HepG2 (cell line): ENCODE measurements at regions not wholly inside any gene's neighbourhood (a gene's known extent, or its start where the extent isn't known, plus 50 kb on each side); places are given as distances from the start of the nearest gene placed in this dataset.
A peak's percentile ranks its signal among the peaks of the same experiment; 100 is the strongest.

Experiments
- BRD4 ChIP-seq: sonication (generic); formaldehyde crosslinking; IDR thresholded peaks from 2 replicates; pipeline ENCODE4 v1.4.0; 2020; ENCODE audit warnings: missing genetic modification reagents
- CHD2 ChIP-seq: IDR thresholded peaks from 2 replicates; pipeline ENCODE4 v1.6.1; 2011; ENCODE audit warnings: low read depth, low read length, improper control_type of control experiment
- HNF4A ChIP-seq: sonication (generic); formaldehyde crosslinking; IDR thresholded peaks from 2 replicates; pipeline ENCODE4 v1.4.0; 2020; ENCODE audit warnings: missing genetic modification reagents
- KLF16 ChIP-seq, 2 experiments: sonication (generic) in 1 of 2; formaldehyde crosslinking in 1 of 2; IDR thresholded peaks; 2 replicates each; pipeline versions ENCODE4 v1.6.1 to v1.8.0; 2016 to 2023; ENCODE audit warnings: missing genetic modification reagents in 2 of 2, missing compliant biosample characterization in 1 of 2
- MIXL1 ChIP-seq: IDR thresholded peaks from 2 replicates; pipeline ENCODE4 v1.6.1; 2016
- SAP130 ChIP-seq: IDR thresholded peaks from 2 replicates; pipeline ENCODE4 v1.6.1; 2016; ENCODE audit warnings: low read depth
- SMARCE1 ChIP-seq: fragments of 450-650 bp; IDR thresholded peaks from 2 replicates; pipeline ENCODE4 v1.6.1; 2017; ENCODE audit warnings: borderline replicate concordance
- SYNCRIP ChIP-seq: fragments of 200-400 bp; formaldehyde crosslinking; IDR thresholded peaks from 2 replicates; pipeline ENCODE4 v1.6.1; 2018; ENCODE audit warnings: mild to moderate bottlenecking, low read depth, low read length; ENCODE audit not compliant: insufficient read depth
- TAF15 ChIP-seq: fragments of 200-400 bp; formaldehyde crosslinking; IDR thresholded peaks from one replicate; pipeline ENCODE4 v1.6.1; 2018; ENCODE audit warnings: mild to moderate bottlenecking, low read depth, low read length; ENCODE audit not compliant: poor library complexity, severe bottlenecking
- TBL1XR1 ChIP-seq: fragments of 150-350 bp; IDR thresholded peaks from 2 replicates; pipeline ENCODE4 v1.6.1; 2014; ENCODE audit warnings: borderline replicate concordance, low read length; ENCODE audit not compliant: partially characterized antibody
- TGIF2 ChIP-seq: IDR thresholded peaks from 2 replicates; pipeline ENCODE4 v1.6.1; 2016; ENCODE audit warnings: control low read depth, missing compliant biosample characterization
- XRCC5 ChIP-seq: fragments of 200-400 bp; formaldehyde crosslinking; optimal IDR thresholded peaks from 2 replicates; pipeline ENCODE3; 2017; ENCODE audit warnings: mild to moderate bottlenecking, low read length
- ZNF274 ChIP-seq: sonication (generic); formaldehyde crosslinking; IDR thresholded peaks from 2 replicates; pipeline ENCODE4 v1.5.1; 2020; ENCODE audit warnings: mild to moderate bottlenecking, missing genetic modification reagents
- ZNF441 ChIP-seq: sonication (generic); formaldehyde crosslinking; IDR thresholded peaks from 2 replicates; pipeline ENCODE4 v1.7.0; 2021; ENCODE audit warnings: missing genetic modification reagents, borderline replicate concordance
- ZNF589 ChIP-seq: sonication (generic); formaldehyde crosslinking; conservative IDR thresholded peaks from 2 replicates; pipeline ENCODE4 v1.8.0; 2022; ENCODE audit warnings: mild to moderate bottlenecking, moderate library complexity, missing genetic modification reagents
- ZNF607 ChIP-seq: sonication (generic); formaldehyde crosslinking; IDR thresholded peaks from 2 replicates; pipeline ENCODE4 v1.5.1; 2020; ENCODE audit warnings: missing genetic modification reagents, mild to moderate bottlenecking, borderline replicate concordance
- ZSCAN22 ChIP-seq: sonication (generic); formaldehyde crosslinking; IDR thresholded peaks from 2 replicates; pipeline ENCODE4 v1.4.0; 2020; ENCODE audit warnings: mild to moderate bottlenecking, missing genetic modification reagents
- TF ChIP-seq, protein P1 (sequence below): sonication (generic); formaldehyde crosslinking; IDR thresholded peaks from 2 replicates; pipeline ENCODE4 v1.4.0; 2020; ENCODE audit warnings: missing genetic modification reagents, borderline replicate concordance
- TF ChIP-seq, protein P2 (sequence below): IDR thresholded peaks from 2 replicates; pipeline ENCODE4 v1.6.1; 2012; ENCODE audit warnings: inconsistent platforms
- TF ChIP-seq, protein P3 (sequence below): sonication (generic); formaldehyde crosslinking; IDR thresholded peaks from 2 replicates; pipeline ENCODE4 v1.4.0; 2020; ENCODE audit warnings: mild to moderate bottlenecking, missing genetic modification reagents

DNA sequence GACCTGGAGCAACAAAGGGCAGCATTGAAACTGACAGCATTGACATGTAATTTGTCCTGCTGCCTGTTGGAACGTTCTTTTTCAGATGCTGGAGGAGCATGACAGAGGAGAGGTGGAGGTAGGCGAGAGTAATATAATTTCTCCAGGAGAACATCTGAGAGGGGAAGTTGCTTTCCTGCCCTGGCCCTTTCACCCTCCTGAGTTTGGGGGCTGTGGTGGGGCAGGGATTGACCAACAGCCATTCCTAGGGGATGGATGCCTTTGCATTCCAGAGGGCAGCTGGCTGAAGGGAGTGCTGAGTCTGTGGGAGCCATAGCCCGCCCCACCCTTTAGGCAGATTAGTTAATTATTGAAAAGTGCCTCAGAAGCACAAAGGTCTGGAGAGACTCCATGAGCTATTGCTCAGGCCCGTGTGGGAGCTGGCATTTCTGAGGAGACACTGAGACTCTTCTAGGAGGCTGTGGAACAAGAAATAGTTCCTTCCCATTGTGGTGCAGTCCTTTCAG is 73.5 kb downstream of the ARF6 start (continued):
- TF ChIP-seq, protein P1, sequence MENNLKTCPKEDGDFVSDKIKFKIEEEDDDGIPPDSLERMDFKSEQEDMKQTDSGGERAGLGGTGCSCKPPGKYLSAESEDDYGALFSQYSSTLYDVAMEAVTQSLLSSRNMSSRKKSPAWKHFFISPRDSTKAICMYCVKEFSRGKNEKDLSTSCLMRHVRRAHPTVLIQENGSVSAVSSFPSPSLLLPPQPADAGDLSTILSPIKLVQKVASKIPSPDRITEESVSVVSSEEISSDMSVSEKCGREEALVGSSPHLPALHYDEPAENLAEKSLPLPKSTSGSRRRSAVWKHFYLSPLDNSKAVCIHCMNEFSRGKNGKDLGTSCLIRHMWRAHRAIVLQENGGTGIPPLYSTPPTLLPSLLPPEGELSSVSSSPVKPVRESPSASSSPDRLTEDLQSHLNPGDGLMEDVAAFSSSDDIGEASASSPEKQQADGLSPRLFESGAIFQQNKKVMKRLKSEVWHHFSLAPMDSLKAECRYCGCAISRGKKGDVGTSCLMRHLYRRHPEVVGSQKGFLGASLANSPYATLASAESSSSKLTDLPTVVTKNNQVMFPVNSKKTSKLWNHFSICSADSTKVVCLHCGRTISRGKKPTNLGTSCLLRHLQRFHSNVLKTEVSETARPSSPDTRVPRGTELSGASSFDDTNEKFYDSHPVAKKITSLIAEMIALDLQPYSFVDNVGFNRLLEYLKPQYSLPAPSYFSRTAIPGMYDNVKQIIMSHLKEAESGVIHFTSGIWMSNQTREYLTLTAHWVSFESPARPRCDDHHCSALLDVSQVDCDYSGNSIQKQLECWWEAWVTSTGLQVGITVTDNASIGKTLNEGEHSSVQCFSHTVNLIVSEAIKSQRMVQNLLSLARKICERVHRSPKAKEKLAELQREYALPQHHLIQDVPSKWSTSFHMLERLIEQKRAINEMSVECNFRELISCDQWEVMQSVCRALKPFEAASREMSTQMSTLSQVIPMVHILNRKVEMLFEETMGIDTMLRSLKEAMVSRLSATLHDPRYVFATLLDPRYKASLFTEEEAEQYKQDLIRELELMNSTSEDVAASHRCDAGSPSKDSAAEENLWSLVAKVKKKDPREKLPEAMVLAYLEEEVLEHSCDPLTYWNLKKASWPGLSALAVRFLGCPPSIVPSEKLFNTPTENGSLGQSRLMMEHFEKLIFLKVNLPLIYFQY (CRISPR knock-in tag) = no peak
- TF ChIP-seq KLF16 (CRISPR knock-in tag; IDR thresholded peaks at IDR 0.05) (peak in 1 of 2 experiments; percentile 65; a peak in 2 of 4 replicates), TGIF2 (no peak), ZNF441 (CRISPR knock-in tag) (no peak), SMARCE1 (no peak), SYNCRIP (no peak), SAP130 (CRISPR knock-in tag) (peak; percentile 57), CHD2 (no peak), ZNF274 (no peak), TAF15 (no peak), MIXL1 (CRISPR knock-in tag) (peak; percentile 75; the same call in 1 of the 2 replicates), HNF4A (CRISPR knock-in tag) (peak; percentile 58), ZNF607 (CRISPR knock-in tag) (no peak), ZNF589 (CRISPR knock-in tag) (no peak), XRCC5 (peak; percentile 56), BRD4 (CRISPR knock-in tag) (no peak), ZSCAN22 (CRISPR knock-in tag) (no peak), TBL1XR1 (no peak)
- TF ChIP-seq, protein P2, sequence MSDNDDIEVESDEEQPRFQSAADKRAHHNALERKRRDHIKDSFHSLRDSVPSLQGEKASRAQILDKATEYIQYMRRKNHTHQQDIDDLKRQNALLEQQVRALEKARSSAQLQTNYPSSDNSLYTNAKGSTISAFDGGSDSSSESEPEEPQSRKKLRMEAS = no peak
- TF ChIP-seq, protein P3, sequence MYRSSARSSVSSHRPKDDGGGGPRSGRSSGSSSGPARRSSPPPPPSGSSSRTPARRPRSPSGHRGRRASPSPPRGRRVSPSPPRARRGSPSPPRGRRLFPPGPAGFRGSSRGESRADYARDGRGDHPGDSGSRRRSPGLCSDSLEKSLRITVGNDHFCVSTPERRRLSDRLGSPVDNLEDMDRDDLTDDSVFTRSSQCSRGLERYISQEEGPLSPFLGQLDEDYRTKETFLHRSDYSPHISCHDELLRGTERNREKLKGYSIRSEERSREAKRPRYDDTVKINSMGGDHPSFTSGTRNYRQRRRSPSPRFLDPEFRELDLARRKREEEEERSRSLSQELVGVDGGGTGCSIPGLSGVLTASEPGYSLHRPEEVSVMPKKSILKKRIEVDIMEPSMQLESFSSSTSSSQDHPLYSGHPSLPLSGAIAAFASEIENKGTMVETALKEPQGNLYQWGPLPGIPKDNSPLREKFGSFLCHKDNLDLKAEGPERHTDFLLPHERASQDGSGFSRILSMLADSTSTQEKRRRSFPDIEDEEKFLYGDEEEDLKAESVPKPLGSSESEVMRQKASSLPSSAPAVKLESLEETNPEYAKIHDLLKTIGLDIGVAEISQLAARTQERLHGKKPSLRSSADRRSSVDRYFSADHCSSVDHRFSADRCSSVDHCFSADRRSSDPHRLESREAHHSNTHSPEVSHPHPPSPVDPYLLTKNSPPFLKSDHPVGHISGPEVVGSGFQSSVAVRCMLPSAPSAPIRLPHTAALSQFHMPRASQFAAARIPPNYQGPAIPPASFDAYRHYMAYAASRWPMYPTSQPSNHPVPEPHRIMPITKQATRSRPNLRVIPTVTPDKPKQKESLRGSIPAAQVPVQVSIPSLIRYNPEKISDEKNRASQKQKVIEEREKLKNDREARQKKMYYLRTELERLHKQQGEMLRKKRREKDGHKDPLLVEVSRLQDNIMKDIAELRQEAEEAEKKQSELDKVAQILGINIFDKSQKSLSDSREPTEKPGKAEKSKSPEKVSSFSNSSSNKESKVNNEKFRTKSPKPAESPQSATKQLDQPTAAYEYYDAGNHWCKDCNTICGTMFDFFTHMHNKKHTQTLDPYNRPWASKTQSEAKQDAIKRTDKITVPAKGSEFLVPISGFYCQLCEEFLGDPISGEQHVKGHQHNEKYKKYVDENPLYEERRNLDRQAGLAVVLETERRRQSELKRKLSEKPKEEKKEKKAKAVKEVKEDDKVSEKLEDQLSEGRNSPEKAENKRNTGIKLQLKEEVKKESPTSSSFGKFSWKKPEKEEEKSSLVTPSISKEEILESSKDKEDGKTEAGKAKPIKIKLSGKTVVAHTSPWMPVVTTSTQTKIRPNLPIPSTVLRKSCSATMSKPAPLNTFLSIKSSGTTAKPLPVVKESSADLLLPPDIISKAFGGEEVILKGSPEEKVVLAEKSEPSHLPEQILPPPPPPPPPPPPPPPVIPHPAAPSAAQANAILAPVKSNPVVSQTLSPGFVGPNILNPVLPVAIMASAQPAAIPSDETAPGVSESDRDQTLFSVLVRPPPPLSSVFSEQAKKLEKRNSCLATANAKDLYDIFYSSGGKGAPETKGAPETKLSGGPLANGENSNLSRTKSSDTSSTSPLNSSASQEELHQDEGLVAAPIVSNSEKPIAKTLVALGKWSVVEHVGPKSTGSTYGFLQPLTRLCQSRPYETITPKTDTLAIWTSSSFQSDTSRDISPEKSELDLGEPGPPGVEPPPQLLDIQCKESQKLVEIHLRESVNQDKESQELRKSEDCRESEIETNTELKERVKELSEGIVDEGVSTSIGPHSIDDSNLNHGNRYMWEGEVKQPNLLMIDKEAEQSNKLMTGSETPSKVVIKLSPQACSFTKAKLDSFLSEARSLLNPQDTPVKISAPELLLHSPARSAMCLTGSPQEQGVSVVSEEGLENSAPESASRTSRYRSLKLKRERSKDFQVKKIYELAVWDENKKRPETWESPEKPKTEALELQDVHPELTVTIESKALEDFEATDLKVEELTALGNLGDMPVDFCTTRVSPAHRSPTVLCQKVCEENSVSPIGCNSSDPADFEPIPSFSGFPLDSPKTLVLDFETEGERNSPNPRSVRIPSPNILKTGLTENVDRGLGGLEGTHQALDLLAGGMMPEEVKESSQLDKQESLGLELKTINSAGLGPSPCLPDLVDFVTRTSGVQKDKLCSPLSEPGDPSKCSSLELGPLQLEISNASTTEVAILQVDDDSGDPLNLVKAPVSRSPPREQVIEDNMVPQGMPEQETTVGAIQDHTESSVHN (CRISPR knock-in tag) = no peak
